ENCODE measurements at regions not wholly inside any gene's neighbourhood (a gene's known extent, or its start where the extent isn't known, plus 50 kb on each side); places are given as distances from the start of the nearest gene placed in this dataset.

DNA sequence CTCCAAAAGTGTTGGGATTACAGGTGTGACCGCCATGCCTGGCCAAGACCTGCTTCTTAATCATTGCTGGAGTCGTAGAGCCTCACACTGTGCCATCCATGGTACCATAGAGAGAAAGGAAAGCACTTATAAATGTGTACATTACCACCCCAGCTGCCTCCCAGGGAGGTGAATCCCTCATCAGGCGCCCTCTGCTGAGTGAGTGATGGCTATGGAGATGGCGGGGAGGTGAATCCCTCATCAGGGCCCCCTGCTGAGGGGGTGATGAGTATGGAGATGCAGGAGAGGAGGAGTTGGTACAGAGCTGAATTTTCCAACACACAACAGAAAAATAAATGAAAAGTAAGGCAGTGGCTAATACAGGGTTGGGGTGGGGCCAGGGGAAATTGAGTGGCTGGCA, 263.4 kb downstream of the UQCRFS1 start:
- DNase-seq (ENCODE audit: low read depth): no peak
- TF ChIP-seq, protein P1, sequence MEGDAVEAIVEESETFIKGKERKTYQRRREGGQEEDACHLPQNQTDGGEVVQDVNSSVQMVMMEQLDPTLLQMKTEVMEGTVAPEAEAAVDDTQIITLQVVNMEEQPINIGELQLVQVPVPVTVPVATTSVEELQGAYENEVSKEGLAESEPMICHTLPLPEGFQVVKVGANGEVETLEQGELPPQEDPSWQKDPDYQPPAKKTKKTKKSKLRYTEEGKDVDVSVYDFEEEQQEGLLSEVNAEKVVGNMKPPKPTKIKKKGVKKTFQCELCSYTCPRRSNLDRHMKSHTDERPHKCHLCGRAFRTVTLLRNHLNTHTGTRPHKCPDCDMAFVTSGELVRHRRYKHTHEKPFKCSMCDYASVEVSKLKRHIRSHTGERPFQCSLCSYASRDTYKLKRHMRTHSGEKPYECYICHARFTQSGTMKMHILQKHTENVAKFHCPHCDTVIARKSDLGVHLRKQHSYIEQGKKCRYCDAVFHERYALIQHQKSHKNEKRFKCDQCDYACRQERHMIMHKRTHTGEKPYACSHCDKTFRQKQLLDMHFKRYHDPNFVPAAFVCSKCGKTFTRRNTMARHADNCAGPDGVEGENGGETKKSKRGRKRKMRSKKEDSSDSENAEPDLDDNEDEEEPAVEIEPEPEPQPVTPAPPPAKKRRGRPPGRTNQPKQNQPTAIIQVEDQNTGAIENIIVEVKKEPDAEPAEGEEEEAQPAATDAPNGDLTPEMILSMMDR (IDR thresholded peaks at IDR 0.05; ENCODE audit: control insufficient read depth, insufficient read depth, low read depth, low read length, missing control alignments): no peak
- no peak overlapping the region for H3K4me3 ChIP-seq (ENCODE audit: control insufficient read depth, low read depth, low read length)

DNA sequence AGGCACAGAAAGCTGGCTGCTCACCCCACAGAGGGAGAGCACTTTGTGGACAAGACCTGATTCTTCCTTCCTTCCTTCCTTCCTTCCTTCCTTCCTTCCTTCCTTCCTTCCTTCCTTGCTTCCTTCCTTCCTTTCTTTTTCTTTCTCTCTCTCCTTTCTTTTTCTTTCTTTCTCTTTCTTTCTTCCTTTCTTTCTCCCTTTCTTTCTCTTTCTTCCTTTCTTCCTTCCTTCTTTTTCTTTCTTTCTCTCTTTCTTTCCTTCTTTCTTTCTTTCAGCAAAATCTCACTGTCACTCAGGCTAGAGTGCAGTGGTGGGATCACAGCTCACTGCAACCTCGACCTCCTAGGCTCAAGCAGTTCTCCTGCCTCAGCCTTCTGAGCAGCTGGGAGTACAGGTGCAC, 263.9 kb downstream of the UQCRFS1 start:
- H3K4me3 ChIP-seq (ENCODE audit: control insufficient read depth, low read depth, low read length): no peak overlapping the region

GRCh38 chr19:28948566-28948965, 264.4 kb downstream of the UQCRFS1 start:
- no peak overlapping the region for H3K4me3 ChIP-seq (ENCODE audit: control insufficient read depth, low read depth, low read length)
- TF ChIP-seq, protein P1 (IDR thresholded peaks at IDR 0.05; ENCODE audit: control insufficient read depth, insufficient read depth, low read depth, low read length, missing control alignments): no peak
- DNase-seq (ENCODE audit: low read depth): no peak

More for the DNA sequence above, 263.9 kb downstream of the UQCRFS1 start:
- TF ChIP-seq, protein P1 (IDR thresholded peaks at IDR 0.05; ENCODE audit: control insufficient read depth, insufficient read depth, low read depth, low read length, missing control alignments): no peak
- no peak for DNase-seq (ENCODE audit: low read depth)

- TF ChIP-seq, protein P1 (IDR thresholded peaks at IDR 0.05; ENCODE audit: control insufficient read depth, insufficient read depth, low read depth, low read length, missing control alignments): no peak
- no peak overlapping the region for H3K4me3 ChIP-seq (ENCODE audit: control insufficient read depth, low read depth, low read length)
- no peak for DNase-seq (ENCODE audit: low read depth)
Observed at GRCh38 chr19:28948026-28948425, 264.9 kb downstream of the UQCRFS1 start.

- H3K4me3 ChIP-seq (ENCODE audit: control insufficient read depth, low read depth, low read length): no peak overlapping the region
- DNase-seq (ENCODE audit: low read depth): no peak
- TF ChIP-seq, protein P1 (IDR thresholded peaks at IDR 0.05; ENCODE audit: control insufficient read depth, insufficient read depth, low read depth, low read length, missing control alignments): no peak
Observed at GRCh38 chr19:28943651-28944050, 269.3 kb downstream of the UQCRFS1 start.

DNA sequence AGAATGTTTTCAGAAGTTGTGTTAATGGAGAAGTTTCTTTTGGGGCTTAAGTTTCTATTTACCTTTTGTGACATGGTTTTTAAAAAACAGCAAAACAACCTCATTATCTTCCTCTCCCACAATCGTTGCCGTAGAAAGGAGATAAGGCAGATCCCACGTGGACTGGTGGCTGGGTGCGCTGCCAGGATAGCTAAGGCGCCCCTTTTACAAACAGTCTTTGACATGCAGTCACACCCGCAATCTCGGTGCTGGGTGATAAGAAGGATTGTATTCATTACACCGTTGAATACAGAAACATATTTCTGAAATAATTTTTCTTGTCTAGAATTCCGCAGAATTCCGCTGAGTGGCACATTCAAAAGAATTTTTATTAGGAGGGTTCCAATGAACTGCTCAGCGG, 271.1 kb downstream of the UQCRFS1 start:
- TF ChIP-seq, protein P1 (IDR thresholded peaks at IDR 0.05; ENCODE audit: control insufficient read depth, insufficient read depth, low read depth, low read length, missing control alignments): no peak
- no peak overlapping the region for H3K4me3 ChIP-seq (ENCODE audit: control insufficient read depth, low read depth, low read length)
- DNase-seq (ENCODE audit: low read depth): no peak
